ENCODE measurements at regions not wholly inside any gene's neighbourhood (a gene's known extent, or its start where the extent isn't known, plus 50 kb on each side); places are given as distances from the start of the nearest gene placed in this dataset.
"Not testable (repeated sequence)": the region's sequence is repeated elsewhere in the genome, so short reads cannot be mapped to it uniquely, and the experiment has no call there.

DNA sequence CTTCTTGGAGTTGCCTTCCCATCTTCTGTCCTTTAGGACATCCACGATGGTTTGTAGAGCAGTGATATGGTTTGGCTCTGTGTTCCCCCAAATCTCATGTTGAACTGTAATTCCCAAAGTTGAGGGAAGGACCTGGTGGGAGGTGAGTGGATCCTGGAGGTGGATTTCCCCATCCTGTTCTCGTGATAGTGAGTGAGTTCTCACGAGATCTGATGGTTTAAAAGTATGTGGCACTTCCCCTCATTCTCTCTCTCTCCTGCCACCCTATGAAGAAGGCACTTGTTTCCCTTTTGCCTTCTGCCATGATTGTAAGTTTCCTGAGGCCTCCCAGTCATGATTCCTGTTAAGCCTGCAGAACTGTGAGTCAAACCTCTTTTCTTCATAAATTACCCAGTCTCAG lies 99.2 kb downstream of the BRMS1L start:
- Histone ChIP-seq H3K27me3 (ENCODE audit: insufficient read depth) (no peaks in the 10 kb centered on the region), H3K4me3 (ENCODE audit: low read depth in 2 of 2, low read length in 1 of 2) (no peak overlapping the region), H3K4me2 (no peak overlapping the region), H3K36me3 (replicated peaks in 1 of 2; ENCODE audit: control insufficient read depth in 1 of 2, insufficient read depth in 2 of 2, low read length in 1 of 2) (no peaks in the 10 kb centered on the region), H2AFZ (ENCODE audit: low read depth) (no peak overlapping the region), H3F3A (replicated peaks; ENCODE audit: insufficient read depth) (no peaks in the 10 kb centered on the region), H3K79me2 (ENCODE audit: insufficient read depth) (no peaks in the 10 kb centered on the region), H3K4me1 (ENCODE audit: control insufficient read depth in 1 of 2, insufficient read depth in 2 of 2, low read depth in 1 of 2, low read length in 1 of 2) (no peaks in the 10 kb centered on the region), H3K27ac (ENCODE audit: low read depth in 2 of 2, low read length in 1 of 2) (no peak overlapping the region), H3K9me2 (no peaks in the 10 kb centered on the region), H3K9me3 (no peaks in the 10 kb centered on the region), H4K20me1 (ENCODE audit: insufficient read depth) (no peaks in the 10 kb centered on the region), H3K9ac (no peak overlapping the region)
- CTCF ChIA-PET: interaction anchor here (1.2 kb wide), 1 partner anchor 144 kb away, joined by 4 read pairs; no protein-coding TSS in a partner anchor
- 7% methylated on average over 3 of the region's 3 CpGs for WGBS (ENCODE audit: low lambda C conversion rate)
- TF ChIP-seq RFX5 (IDR thresholded peaks at IDR 0.05; ENCODE audit: low read length) (no peak), CHD2 (IDR thresholded peaks at IDR 0.05; ENCODE audit: low read length, partially characterized antibody) (no peak), NRF1 (IDR thresholded peaks at IDR 0.05; ENCODE audit: low read depth, low read length) (no peak), CTCF (IDR thresholded peaks at IDR 0.05) (no peak), GABPA (IDR thresholded peaks at IDR 0.05; ENCODE audit: low read depth) (no peak), FOXM1 (IDR thresholded peaks at IDR 0.05; ENCODE audit: low read depth) (no peak), TEAD4 (IDR thresholded peaks at IDR 0.05; ENCODE audit: borderline replicate concordance, insufficient read depth) (no peak), IRF3 (IDR thresholded peaks at IDR 0.05; ENCODE audit: low read depth, low read length) (no peak), FOXJ3 (CRISPR knock-in tag; IDR thresholded peaks at IDR 0.05) (no peak), FOSL2 (IDR thresholded peaks at IDR 0.05; ENCODE audit: borderline replicate concordance, low read depth) (no peak), EZH2phosphoT487 (IDR thresholded peaks at IDR 0.05; ENCODE audit: borderline replicate concordance, low read depth) (no peak), SMC3 (IDR thresholded peaks at IDR 0.05; ENCODE audit: low read depth, low read length) (no peak), ELF1 (IDR thresholded peaks at IDR 0.05) (no peak), RAD21 (IDR thresholded peaks at IDR 0.05; ENCODE audit: low read length) (no peak), MXI1 (IDR thresholded peaks at IDR 0.05; ENCODE audit: low read depth, low read length) (no peak), TCF12 (IDR thresholded peaks at IDR 0.05) (no peak), NFIC (IDR thresholded peaks at IDR 0.05; ENCODE audit: borderline replicate concordance) (no peak), YY1 (IDR thresholded peaks at IDR 0.05; ENCODE audit: low read depth) (no peak)
- TF ChIP-seq, protein P1, sequence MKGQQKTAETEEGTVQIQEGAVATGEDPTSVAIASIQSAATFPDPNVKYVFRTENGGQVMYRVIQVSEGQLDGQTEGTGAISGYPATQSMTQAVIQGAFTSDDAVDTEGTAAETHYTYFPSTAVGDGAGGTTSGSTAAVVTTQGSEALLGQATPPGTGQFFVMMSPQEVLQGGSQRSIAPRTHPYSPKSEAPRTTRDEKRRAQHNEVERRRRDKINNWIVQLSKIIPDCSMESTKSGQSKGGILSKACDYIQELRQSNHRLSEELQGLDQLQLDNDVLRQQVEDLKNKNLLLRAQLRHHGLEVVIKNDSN (IDR thresholded peaks at IDR 0.05; ENCODE audit: borderline replicate concordance, low read depth): no peak
- TF ChIP-seq, protein P2, sequence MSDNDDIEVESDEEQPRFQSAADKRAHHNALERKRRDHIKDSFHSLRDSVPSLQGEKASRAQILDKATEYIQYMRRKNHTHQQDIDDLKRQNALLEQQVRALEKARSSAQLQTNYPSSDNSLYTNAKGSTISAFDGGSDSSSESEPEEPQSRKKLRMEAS (IDR thresholded peaks at IDR 0.05; ENCODE audit: low read depth): no peak
- POLR2A ChIA-PET: no interaction called here
- DNase-seq: no peak

DNA sequence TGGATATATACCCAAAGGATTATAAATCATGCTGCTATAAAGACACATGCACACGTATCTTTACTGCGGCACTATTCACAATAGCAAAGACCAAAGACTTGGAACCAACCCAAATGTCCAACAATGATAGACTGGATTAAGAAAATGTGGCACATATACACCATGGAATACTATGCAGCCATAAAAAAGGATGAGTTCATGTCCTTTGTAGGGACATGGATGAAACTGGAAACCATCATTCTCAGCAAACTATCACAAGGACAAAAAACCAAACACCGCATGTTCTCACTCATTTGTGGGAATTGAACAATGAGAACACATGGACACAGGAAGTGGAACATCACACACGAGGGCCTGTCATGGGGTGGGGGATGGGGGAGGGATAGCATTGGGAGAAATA lies 96.5 kb downstream of the BRMS1L start:
- H2AFZ ChIP-seq (ENCODE audit: low read depth); H3K27me3 ChIP-seq (ENCODE audit: insufficient read depth); CTCF ChIA-PET; H3K79me2 ChIP-seq (ENCODE audit: insufficient read depth); H3K4me1 ChIP-seq (ENCODE audit: control insufficient read depth in 1 of 2, insufficient read depth in 2 of 2, low read depth in 1 of 2, low read length in 1 of 2); H3K4me3 ChIP-seq (ENCODE audit: low read depth in 2 of 2, low read length in 1 of 2); H3K9me2 ChIP-seq; H4K20me1 ChIP-seq (ENCODE audit: insufficient read depth); H3K9ac ChIP-seq; H3K9me3 ChIP-seq; POLR2A ChIA-PET; DNase-seq; H3F3A ChIP-seq (replicated peaks; ENCODE audit: insufficient read depth); H3K4me2 ChIP-seq; H3K36me3 ChIP-seq (replicated peaks in 1 of 2; ENCODE audit: control insufficient read depth in 1 of 2, insufficient read depth in 2 of 2, low read length in 1 of 2); H3K27ac ChIP-seq (ENCODE audit: low read depth in 2 of 2, low read length in 1 of 2): not testable (repeated sequence)
- 67% methylated on average over 4 of the region's 4 CpGs for WGBS (ENCODE audit: low lambda C conversion rate)
